Activated CD8-positive, alpha-beta T cell treated with anti-CD3 and anti-CD28 coated beads, Interleukin-2, amount 10 ng/mL, durations not matched to agents 7 days and 5 days (primary cell): ENCODE measurements at regions not wholly inside any gene's neighbourhood (a gene's known extent, or its start where the extent isn't known, plus 50 kb on each side); places are given as distances from the start of the nearest gene placed in this dataset.

Experiments
- ATAC-seq: fragments of 150-1000 bp; cut with Tn5 transposase; one replicate; pipeline ENCODE4 v1.10.0; 2021; ENCODE audit warnings: moderate library complexity
- CTCF ChIA-PET: fragments of 350-600 bp; sonication (Branson Sonifier 250); formaldehyde crosslinking; loops from one replicate; lab custom pipeline; 2021; ENCODE audit warnings: antibody characterized with exemption; lab: Charles Lee
- POLR2A ChIA-PET: fragments of 350-600 bp; sonication (Branson Sonifier 250); formaldehyde crosslinking; loops from one replicate; lab custom pipeline; 2021; ENCODE audit warnings: antibody characterized with exemption; lab: Charles Lee
- DNase-seq: peaks from one replicate; pipeline ENCODE4 v3.0.0-alpha.2; 2020
- H3K27ac Mint-ChIP-seq: one replicate; pipeline ENCODE4 v1.8.0; 2021; ENCODE audit warnings: mild to moderate bottlenecking, mixed read lengths
- H3K27me3 Mint-ChIP-seq: one replicate; pipeline ENCODE4 v1.8.0; 2021; ENCODE audit warnings: low read depth, mixed read lengths
- H3K36me3 Mint-ChIP-seq: one replicate; pipeline ENCODE4 v1.8.0; 2021; ENCODE audit warnings: low read depth, mixed read lengths
- H3K4me1 Mint-ChIP-seq: one replicate; pipeline ENCODE4 v1.8.0; 2021; ENCODE audit warnings: low read depth, mixed read lengths
- H3K4me3 Mint-ChIP-seq: one replicate; pipeline ENCODE4 v1.8.0; 2021; ENCODE audit warnings: mild to moderate bottlenecking, mixed read lengths
- H3K9me3 Mint-ChIP-seq: one replicate; pipeline ENCODE4 v1.8.0; 2022; ENCODE audit warnings: mixed read lengths; ENCODE audit not compliant: insufficient read depth

DNA sequence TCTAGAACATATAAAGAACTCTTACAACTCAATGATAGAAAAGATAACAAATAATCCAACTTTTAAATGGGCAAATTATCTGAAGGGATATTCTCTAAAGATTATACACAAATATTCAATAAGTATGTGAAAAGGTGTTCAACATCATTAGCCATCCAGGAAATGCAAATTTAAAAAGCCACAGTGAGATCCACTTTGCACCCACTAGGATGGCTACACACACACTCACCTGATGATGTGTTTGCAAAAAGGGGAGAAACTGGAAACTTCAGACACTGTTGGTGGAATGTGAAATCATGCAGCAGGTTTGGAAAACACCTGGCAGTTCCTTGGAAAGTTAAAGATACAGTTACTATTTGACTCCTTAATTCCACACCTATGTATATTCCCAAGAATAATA is 87.2 kb upstream of the GYPC start:
- H3K36me3 Mint-ChIP-seq, result no peaks in the 10 kb centered on the region
- DNase-seq, result no peak
- H3K27ac Mint-ChIP-seq, result no peak overlapping the region
- CTCF ChIA-PET, result no interaction called here
- no peaks in the 10 kb centered on the region for H3K4me1 Mint-ChIP-seq
- no peaks in the 10 kb centered on the region for H3K27me3 Mint-ChIP-seq
- H3K9me3 Mint-ChIP-seq, result no peaks in the 10 kb centered on the region
- POLR2A ChIA-PET, result no interaction called here
- no peak for ATAC-seq
- no peak overlapping the region for H3K4me3 Mint-ChIP-seq

DNA sequence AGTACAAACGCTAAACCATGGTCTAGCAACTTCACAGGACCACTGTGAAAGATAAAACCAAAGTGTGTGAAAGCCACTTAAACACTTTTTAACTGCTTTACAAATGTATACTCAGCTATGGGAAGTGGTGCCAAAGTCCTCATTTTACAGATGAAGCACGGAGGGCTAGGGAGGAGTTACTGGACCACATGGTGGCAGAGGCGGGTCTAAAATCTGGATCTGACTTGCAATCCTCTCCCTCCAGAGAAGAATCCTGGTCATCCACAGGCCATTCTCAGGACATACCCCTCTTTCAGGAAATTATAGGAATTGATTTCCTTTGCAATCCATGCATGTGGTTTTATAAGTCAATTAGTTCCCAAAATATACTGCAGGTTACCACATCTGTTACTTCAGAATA is 84.6 kb upstream of the GYPC start:
- ChIA-PET POLR2A (no interaction called here), CTCF (no interaction called here)
- no peaks in the 10 kb centered on the region for H3K36me3 Mint-ChIP-seq
- DNase-seq (no peak), ATAC-seq (no peak)
- no peak overlapping the region for H3K27ac Mint-ChIP-seq
- H3K27me3 Mint-ChIP-seq, result no peaks in the 10 kb centered on the region
- H3K9me3 Mint-ChIP-seq, result no peaks in the 10 kb centered on the region
- H3K4me3 Mint-ChIP-seq, result no peak overlapping the region
- no peaks in the 10 kb centered on the region for H3K4me1 Mint-ChIP-seq

DNA sequence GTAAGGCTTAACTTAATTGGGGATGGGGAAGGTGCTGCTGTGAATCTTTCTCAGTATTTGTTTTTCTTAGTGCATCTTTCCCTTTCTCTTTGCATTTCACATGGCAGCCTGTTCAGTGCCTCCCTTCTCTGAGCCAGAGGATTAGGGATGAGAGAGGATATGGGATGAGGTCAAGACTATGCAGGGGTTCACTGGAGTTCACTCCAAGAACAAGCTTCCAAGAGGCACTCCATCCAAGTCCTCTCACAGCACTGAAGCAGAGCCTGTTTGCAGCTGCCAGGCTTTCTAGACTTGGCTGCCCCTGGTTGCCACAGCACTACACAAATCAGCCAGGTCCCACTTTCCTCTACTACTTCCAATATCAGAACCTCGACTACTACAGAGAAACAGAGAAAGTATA is 80.3 kb upstream of the GYPC start:
- CTCF ChIA-PET, result no interaction called here
- Mint-ChIP-seq H3K27ac (no peak overlapping the region), H3K36me3 (no peaks in the 10 kb centered on the region), H3K9me3 (no peaks in the 10 kb centered on the region), H3K4me3 (no peak overlapping the region), H3K4me1 (no peaks in the 10 kb centered on the region), H3K27me3 (no peaks in the 10 kb centered on the region)
- DNase-seq (no peak), ATAC-seq (no peak)
- POLR2A ChIA-PET, result no interaction called here

DNA sequence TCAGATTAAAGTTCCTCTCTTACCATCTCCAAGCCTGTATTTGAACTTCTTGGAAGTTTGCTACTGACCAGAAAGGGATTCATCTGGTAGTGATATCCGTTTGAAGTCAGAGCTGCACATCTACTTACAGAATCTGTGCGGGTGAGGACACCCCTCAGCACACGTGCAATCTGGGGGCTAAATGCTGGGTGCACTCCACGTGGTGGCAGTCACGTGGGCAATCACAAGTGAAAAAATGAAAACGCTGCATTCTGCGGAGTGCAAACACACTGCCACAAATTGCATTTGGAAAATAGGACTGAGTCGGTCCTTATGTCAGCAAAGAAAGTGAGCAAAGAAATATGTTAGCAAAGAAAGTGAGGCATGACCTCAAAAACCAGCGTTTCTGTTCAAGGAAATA is 76.1 kb upstream of the GYPC start:
- H3K27me3 Mint-ChIP-seq, result no peaks in the 10 kb centered on the region

DNA sequence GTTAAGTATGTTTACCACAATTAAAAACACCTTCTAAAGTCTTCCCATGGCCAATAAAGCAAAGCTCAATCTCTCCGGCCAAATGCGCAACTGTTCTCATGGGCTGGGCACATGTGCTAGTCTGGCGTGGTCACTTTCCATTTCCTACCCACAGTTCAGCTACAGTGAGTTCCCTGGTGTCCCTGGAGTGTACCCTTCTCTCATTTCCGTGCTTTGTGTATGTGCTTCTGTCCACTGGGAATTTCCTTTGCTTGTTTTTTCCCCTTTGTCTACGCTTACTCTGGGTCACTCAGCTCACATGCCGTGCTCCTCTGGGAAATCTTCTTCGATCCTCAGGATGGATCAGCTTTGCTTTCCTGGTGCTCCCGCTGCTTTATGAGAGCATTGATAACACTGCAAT is 69.6 kb upstream of the GYPC start:
- Mint-ChIP-seq H3K27me3 (no peaks in the 10 kb centered on the region), H3K4me3 (no peak overlapping the region), H3K4me1 (no peaks in the 10 kb centered on the region), H3K9me3 (no peaks in the 10 kb centered on the region), H3K36me3 (no peaks in the 10 kb centered on the region), H3K27ac (no peak overlapping the region)
- POLR2A ChIA-PET, result no interaction called here
- DNase-seq (no peak), ATAC-seq (no peak)
- CTCF ChIA-PET, result interaction anchor here (1.0 kb wide), 1 partner anchor 58 kb away, joined by 3 read pairs; no protein-coding TSS in a partner anchor

More for the DNA sequence above, 76.1 kb upstream of the GYPC start:
- H3K27ac Mint-ChIP-seq, result no peak overlapping the region
- ATAC-seq (no peak), DNase-seq (no peak)
- no peak overlapping the region for H3K4me3 Mint-ChIP-seq
- ChIA-PET CTCF (no interaction called here), POLR2A (no interaction called here)
- no peaks in the 10 kb centered on the region for H3K9me3 Mint-ChIP-seq
- no peaks in the 10 kb centered on the region for H3K36me3 Mint-ChIP-seq
- no peaks in the 10 kb centered on the region for H3K4me1 Mint-ChIP-seq

DNA sequence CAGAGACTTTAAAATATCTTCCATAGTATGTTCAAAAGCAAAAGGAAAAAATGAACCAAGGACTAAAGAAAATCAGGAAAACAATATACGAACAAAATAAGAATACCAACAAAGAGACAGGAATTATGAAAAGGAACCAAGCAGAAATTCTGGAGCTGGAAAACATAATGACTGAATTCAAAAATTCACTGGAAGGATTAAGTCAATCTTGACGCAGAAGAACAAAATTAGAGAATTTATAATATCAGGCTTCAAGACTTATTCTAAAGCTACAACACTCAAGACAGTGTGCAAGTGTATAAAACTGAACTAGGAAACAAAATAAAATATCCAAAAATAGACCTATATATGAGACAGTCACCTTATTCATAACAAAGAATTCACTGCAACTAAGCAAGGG is 56.9 kb upstream of the GYPC start:
- Mint-ChIP-seq H3K9me3 (peaks cover 10% of the 10 kb centered on the region), H3K4me1 (no peaks in the 10 kb centered on the region), H3K36me3 (peaks cover under 1% of the 10 kb centered on the region), H3K4me3 (no peak overlapping the region), H3K27me3 (no peaks in the 10 kb centered on the region), H3K27ac (no peak overlapping the region)
- CTCF ChIA-PET, result no interaction called here
- DNase-seq (no peak), ATAC-seq (no peak)
- POLR2A ChIA-PET, result no interaction called here

DNA sequence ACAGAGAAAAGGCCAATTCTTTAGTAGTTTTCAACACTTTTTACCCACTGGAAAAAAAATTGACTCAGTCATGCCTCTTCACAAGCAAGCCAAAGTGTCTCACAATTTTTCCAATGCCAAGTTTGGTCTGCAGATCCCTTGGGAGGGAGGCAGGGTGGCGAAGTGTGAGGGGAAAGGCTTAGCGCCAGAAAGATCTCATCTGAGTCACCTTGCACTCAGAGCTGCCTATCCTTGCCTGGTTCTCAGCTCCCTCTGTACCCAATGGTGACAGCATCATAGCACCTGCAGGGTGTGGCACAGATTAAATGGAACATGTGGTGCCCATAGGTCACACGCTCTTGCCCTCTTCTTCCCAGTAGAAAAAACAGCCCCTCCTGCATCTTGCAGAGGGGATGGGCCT is 55.2 kb upstream of the GYPC start:
- peaks cover 24% of the 10 kb centered on the region for H3K9me3 Mint-ChIP-seq
- H3K36me3 Mint-ChIP-seq, result peaks cover 3% of the 10 kb centered on the region
- H3K4me1 Mint-ChIP-seq, result peaks cover 3% of the 10 kb centered on the region
- no peak overlapping the region for H3K4me3 Mint-ChIP-seq
- ChIA-PET POLR2A (no interaction called here), CTCF (no interaction called here)
- H3K27ac Mint-ChIP-seq, result no peak overlapping the region
- no peaks in the 10 kb centered on the region for H3K27me3 Mint-ChIP-seq
- ATAC-seq (no peak), DNase-seq (no peak)

DNA sequence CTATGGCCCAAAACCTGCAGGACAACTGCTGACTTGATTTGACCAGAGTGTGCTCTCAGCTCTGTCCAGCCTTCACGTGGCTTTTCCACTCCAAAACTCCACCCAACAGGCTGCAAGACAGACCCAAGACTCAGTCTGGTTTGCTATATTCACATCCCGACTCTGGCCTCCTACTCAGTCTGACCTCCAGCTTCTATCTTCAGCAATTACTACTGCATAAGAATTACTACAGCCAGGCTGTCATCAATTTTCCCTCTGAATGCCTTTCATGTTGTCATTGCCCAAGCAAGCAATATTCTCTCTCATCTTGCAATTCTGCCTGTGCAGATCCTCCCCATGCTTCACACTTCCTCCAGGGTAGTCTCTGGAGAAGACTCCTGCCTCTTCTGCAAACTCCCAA is 53.6 kb upstream of the GYPC start:
- DNase-seq (no peak), ATAC-seq (no peak)
- Mint-ChIP-seq H3K4me1 (peaks cover 3% of the 10 kb centered on the region), H3K4me3 (no peak overlapping the region), H3K27ac (no peak overlapping the region), H3K9me3 (peaks cover 29% of the 10 kb centered on the region), H3K36me3 (peaks cover 3% of the 10 kb centered on the region), H3K27me3 (no peaks in the 10 kb centered on the region)
- ChIA-PET POLR2A (no interaction called here), CTCF (no interaction called here)
